ENCODE measurements at regions not wholly inside any gene's neighbourhood (a gene's known extent, or its start where the extent isn't known, plus 50 kb on each side); places are given as distances from the start of the nearest gene placed in this dataset.

GRCh38 chr6:102918161-102918560, 1524.7 kb downstream of the GRIK2 start:
- TF ChIP-seq EGR1 (IDR thresholded peaks at IDR 0.05; ENCODE audit: borderline replicate concordance in 1 of 2, low read depth in 2 of 2, low read length in 2 of 2) = no peak
- TF ChIP-seq SREBF1 (IDR thresholded peaks at IDR 0.05; ENCODE audit: low read length) = no peak
- TF ChIP-seq SREBF2 (IDR thresholded peaks at IDR 0.05; ENCODE audit: low read length) = no peak
